ENCODE measurements at regions not wholly inside any gene's neighbourhood (a gene's known extent, or its start where the extent isn't known, plus 50 kb on each side); places are given as distances from the start of the nearest gene placed in this dataset.
"Not testable (repeated sequence)": the region's sequence is repeated elsewhere in the genome, so short reads cannot be mapped to it uniquely, and the experiment has no call there.

GRCh38 chr12:131286301-131286700, 332.6 kb downstream of the ADGRD1 start:
- H3K4me2 ChIP-seq (ENCODE audit: low read depth, low read length); H3K18ac ChIP-seq (ENCODE audit: low read depth, low read length); H3K4me3 ChIP-seq (ENCODE audit: insufficient read depth, low read depth, low read length); H3K27ac ChIP-seq (ENCODE audit: insufficient read depth, low read length); H3K4ac ChIP-seq (ENCODE audit: low read depth, low read length); H2AFZ ChIP-seq (replicated peaks; ENCODE audit: low read length, poor library complexity); H4K20me1 ChIP-seq (ENCODE audit: insufficient read depth, low read length); H3K14ac ChIP-seq (replicated peaks; ENCODE audit: low read depth, low read length); dilution Hi-C loops (cut with HindIII; ENCODE audit: low sequenced_read_pairs, unreplicated experiment); CTCF ChIA-PET; POLR2A ChIA-PET (ENCODE audit: unreplicated experiment); H2BK15ac ChIP-seq (ENCODE audit: low read depth, low read length); H4K5ac ChIP-seq (ENCODE audit: low read depth, low read length); H4K91ac ChIP-seq (ENCODE audit: insufficient read depth, low read depth, low read length); H2AK9ac ChIP-seq (replicated peaks; ENCODE audit: low read depth, low read length, poor library complexity); H3K27me3 ChIP-seq (ENCODE audit: control insufficient read depth, insufficient read depth, low read length); in situ Hi-C loops (cut with MboI; ENCODE audit: low sequenced_read_pairs); H2BK20ac ChIP-seq (ENCODE audit: low read depth, low read length); ATAC-seq (ENCODE audit: low read depth); H2AK5ac ChIP-seq (ENCODE audit: low read depth, low read length); H2BK120ac ChIP-seq (ENCODE audit: low read depth, low read length); H3K4me1 ChIP-seq (ENCODE audit: control insufficient read depth, insufficient read depth, low read length); H3K9ac ChIP-seq (ENCODE audit: low read depth, low read length); H3K23ac ChIP-seq (ENCODE audit: low read depth, low read length); intact Hi-C loops (cut with micrococcal nuclease); H2BK5ac ChIP-seq (ENCODE audit: low read depth, low read length, poor library complexity, severe bottlenecking); H3K9me1 ChIP-seq (ENCODE audit: insufficient read depth, low read length); H3K79me1 ChIP-seq (ENCODE audit: low read depth in 1 of 2, low read length in 2 of 2); H4K8ac ChIP-seq (ENCODE audit: low read depth in 2 of 2, low read length in 2 of 2); H3K36me3 ChIP-seq (ENCODE audit: control insufficient read depth, insufficient read depth, low read length); BruUV-seq (replicated peaks); DNase-seq; H3K56ac ChIP-seq (ENCODE audit: extremely low read depth, insufficient read depth, low read length): not testable (repeated sequence)
- WGBS, 2 experiments (ENCODE audit: extremely low coverage in 2 of 2, insufficient read length in 1 of 2): no CpG with 5 or more reads among the region's 24 CpGs
- H3K9me3 ChIP-seq (ENCODE audit: control insufficient read depth, insufficient read depth, low read length): peaks cover 22% of the 10 kb centered on the region

Measured in IMR-90 (cell line).